GM12878 (cell line): ENCODE measurements at regions not wholly inside any gene's neighbourhood (a gene's known extent, or its start where the extent isn't known, plus 50 kb on each side); places are given as distances from the start of the nearest gene placed in this dataset.

ENCODE experiments used
- ATAC-seq: fragments of 200-7000 bp; cut with Tn5 transposase; 3 replicates; pipeline ENCODE4 v1.9.1; 2020; ENCODE audit warnings: mild to moderate bottlenecking, moderate library complexity
- BruUV-seq: library from RNA; stranded (reverse); fragments of 400-500 nt; replicated peaks from 2 replicates; lab custom pipeline; 2021; lab: Mats Ljungman, UMichigan
- CTCF ChIA-PET: fragments of 300-600 bp; sonication (Branson Sonifier 250); formaldehyde crosslinking; extraction: SDS; loops from one replicate; lab custom pipeline; 2021; ENCODE audit warnings: inconsistent platforms; lab: Yijun Ruan, JAX
- POLR2A ChIA-PET: fragments of 350-600 bp; formaldehyde crosslinking; extraction: SDS; loops from one replicate; lab custom pipeline; 2021; ENCODE audit warnings: inconsistent platforms; lab: Charles Lee
- RAD21 ChIA-PET: fragments of 300-600 bp; sonication (Branson Sonifier 250); formaldehyde crosslinking; loops from one replicate; lab custom pipeline; 2023; ENCODE audit warnings: antibody characterized with exemption; ENCODE audit not compliant: unreplicated experiment; lab: Charles Lee
- SMC1A ChIA-PET: fragments of 300-600 bp; sonication (Branson Sonifier 250); formaldehyde crosslinking; loops from one replicate; lab custom pipeline; 2023; ENCODE audit not compliant: unreplicated experiment, uncharacterized antibody; lab: Charles Lee
- DNase-seq: peaks from one replicate; pipeline ENCODE4 v3.0.0-alpha.2; 2011; ENCODE audit warnings: low read depth, low spot score
- FAIRE-seq: peaks from 3 replicates; lab custom pipeline; 2011; peaks lifted over from hg19 to GRCh38; lab: Jason Lieb, UNC
- H2AFZ ChIP-seq: 2 replicates; pipeline ENCODE4 v1.6.0; 2011; ENCODE audit warnings: low read depth, low read length, control low read depth; ENCODE audit not compliant: control insufficient read depth
- H3K27ac ChIP-seq: 2 replicates; pipeline ENCODE4 v1.5.1; 2011; ENCODE audit warnings: control low read depth; ENCODE audit not compliant: control insufficient read depth, insufficient read depth
- H3K27me3 ChIP-seq, 2 experiments: replicated peaks in 1 of 2; 2 replicates each; pipeline versions ENCODE4 v1.6.0 to v1.6.1; 2011; ENCODE audit warnings: low read length in 1 of 2; ENCODE audit not compliant: control insufficient read depth in 2 of 2, insufficient read depth in 2 of 2
- H3K36me3 ChIP-seq, 2 experiments: 2 replicates each; pipeline ENCODE4 v1.5.1; 2011; ENCODE audit warnings: low read length in 1 of 2; ENCODE audit not compliant: control insufficient read depth in 2 of 2, insufficient read depth in 2 of 2
- H3K4me1 ChIP-seq: 2 replicates; pipeline ENCODE4 v1.6.1; 2011; ENCODE audit warnings: mild to moderate bottlenecking, low read length, moderate library complexity, mixed read lengths; ENCODE audit not compliant: control insufficient read depth, insufficient read depth
- H3K4me2 ChIP-seq: 2 replicates; pipeline ENCODE4 v1.6.0; 2011; ENCODE audit warnings: control low read depth; ENCODE audit not compliant: control insufficient read depth, insufficient read depth
- H3K4me3 ChIP-seq: fragments of 200-600 bp; sonication (generic); 2 replicates; pipeline ENCODE4 v1.5.1; 2016
- H3K79me2 ChIP-seq: 2 replicates; pipeline ENCODE4 v1.6.0; 2011; ENCODE audit warnings: low read length; ENCODE audit not compliant: control insufficient read depth, insufficient read depth
- H3K9ac ChIP-seq: 2 replicates; pipeline ENCODE4 v1.8.0; 2011; ENCODE audit warnings: low read length, control low read depth, mixed read lengths; ENCODE audit not compliant: control insufficient read depth, insufficient read depth
- H3K9me3 ChIP-seq: replicated peaks from 3 replicates; pipeline ENCODE4 v1.5.1; 2011; ENCODE audit warnings: mild to moderate bottlenecking, low read length; ENCODE audit not compliant: control insufficient read depth, insufficient read depth
- H4K20me1 ChIP-seq: 2 replicates; pipeline ENCODE4 v1.6.0; 2011; ENCODE audit not compliant: control insufficient read depth, insufficient read depth
- CHD1 ChIP-seq: IDR thresholded peaks from 2 replicates; pipeline ENCODE4 v1.6.1; 2012; ENCODE audit warnings: low read depth, low read length, improper control_type of control experiment
- CREM ChIP-seq: IDR thresholded peaks from 2 replicates; pipeline ENCODE4 v1.6.1; 2014; ENCODE audit warnings: antibody characterized with exemption, low read depth
- ESRRA ChIP-seq: IDR thresholded peaks from 2 replicates; pipeline ENCODE4 v1.6.1; 2012; ENCODE audit warnings: mild to moderate bottlenecking, low read length, improper control_type of control experiment
- HDAC6 ChIP-seq: fragments of 200-600 bp; sonication (generic); IDR thresholded peaks from one replicate; pipeline ENCODE4 v1.8.0; 2017; ENCODE audit warnings: antibody characterized with exemption; ENCODE audit not compliant: unreplicated experiment
- HDGF ChIP-seq: fragments of 450-650 bp; IDR thresholded peaks from 2 replicates; pipeline ENCODE4 v1.6.1; 2016; ENCODE audit warnings: antibody characterized with exemption
- JUNB ChIP-seq: IDR thresholded peaks from 2 replicates; pipeline ENCODE4 v1.6.1; 2016; ENCODE audit warnings: antibody characterized with exemption, mild to moderate bottlenecking
- LARP7 ChIP-seq: fragments of 450-650 bp; IDR thresholded peaks from 2 replicates; pipeline ENCODE4 v1.6.1; 2017; ENCODE audit warnings: mild to moderate bottlenecking
- MEF2A ChIP-seq: IDR thresholded peaks from 2 replicates; pipeline ENCODE4 v1.6.1; 2011; ENCODE audit warnings: low read depth, mild to moderate bottlenecking, low read length, moderate library complexity; ENCODE audit not compliant: insufficient read depth
- MEF2B ChIP-seq: fragments of 450-650 bp; IDR thresholded peaks from 2 replicates; pipeline ENCODE4 v1.6.1; 2018; ENCODE audit warnings: mild to moderate bottlenecking, moderate library complexity; ENCODE audit not compliant: partially characterized antibody, poor library complexity, severe bottlenecking
- NFYB ChIP-seq: IDR thresholded peaks from 2 replicates; pipeline ENCODE4 v1.6.1; 2011; ENCODE audit warnings: low read depth, mild to moderate bottlenecking, low read length, improper control_type of control experiment, moderate library complexity; ENCODE audit not compliant: insufficient read depth
- PAX5 ChIP-seq: IDR thresholded peaks from 2 replicates; pipeline ENCODE4 v1.6.1; 2011; ENCODE audit warnings: low read depth, low read length, borderline replicate concordance
- RAD21 ChIP-seq: IDR thresholded peaks from 2 replicates; pipeline ENCODE4 v1.6.1; 2011; ENCODE audit warnings: mild to moderate bottlenecking, low read depth, low read length, moderate library complexity; ENCODE audit not compliant: insufficient read depth
- RB1 ChIP-seq: fragments of 450-650 bp; formaldehyde crosslinking; IDR thresholded peaks from 2 replicates; pipeline ENCODE4 v1.6.1; 2017; ENCODE audit warnings: mild to moderate bottlenecking, borderline replicate concordance
- SMAD1 ChIP-seq: fragments of 450-650 bp; IDR thresholded peaks from 2 replicates; pipeline ENCODE4 v1.6.1; 2018; ENCODE audit warnings: mild to moderate bottlenecking, low read depth; ENCODE audit not compliant: partially characterized antibody
- SRF ChIP-seq, 2 experiments: IDR thresholded peaks; 2 replicates each; pipeline ENCODE4 v1.6.1; 2011; ENCODE audit warnings: low read depth in 2 of 2, low read length in 2 of 2, mild to moderate bottlenecking in 1 of 2, moderate library complexity in 1 of 2
- WGBS: methylation state at CpG from one replicate; pipeline ENCODE4 v1.1.6; 2016; ENCODE audit warnings: low lambda C conversion rate; ENCODE audit not compliant: insufficient replicate concordance, insufficient coverage; ENCODE audit errors: missing lambda C conversion rate; 5-methylcytosine and 5-hydroxymethylcytosine counted together
- in situ Hi-C: fragments of 300-500 bp; cut with MboI; formaldehyde crosslinking; loops from 9 replicates; pipeline ENCODE4 v1.14.3; 2018; ENCODE audit warnings: mixed read lengths
- intact Hi-C: fragments of 100-400 bp; cut with micrococcal nuclease; formaldehyde crosslinking; loops from one replicate; pipeline ENCODE4 v1.14.2; 2022; ENCODE audit not compliant: unreplicated experiment
- TF ChIP-seq, protein P1 (sequence below): fragments of 450-650 bp; IDR thresholded peaks from 2 replicates; pipeline ENCODE4 v1.6.1; 2017; ENCODE audit warnings: low read depth, mild to moderate bottlenecking, moderate library complexity
- TF ChIP-seq, protein P2 (sequence below): fragments of 450-650 bp; IDR thresholded peaks from 2 replicates; pipeline ENCODE4 v1.6.1; 2017; ENCODE audit warnings: antibody characterized with exemption, mild to moderate bottlenecking, moderate library complexity
- TF ChIP-seq, protein P3 (sequence below): fragments of 450-650 bp; IDR thresholded peaks from 2 replicates; pipeline ENCODE4 v1.6.1; 2016; ENCODE audit warnings: mild to moderate bottlenecking

DNA sequence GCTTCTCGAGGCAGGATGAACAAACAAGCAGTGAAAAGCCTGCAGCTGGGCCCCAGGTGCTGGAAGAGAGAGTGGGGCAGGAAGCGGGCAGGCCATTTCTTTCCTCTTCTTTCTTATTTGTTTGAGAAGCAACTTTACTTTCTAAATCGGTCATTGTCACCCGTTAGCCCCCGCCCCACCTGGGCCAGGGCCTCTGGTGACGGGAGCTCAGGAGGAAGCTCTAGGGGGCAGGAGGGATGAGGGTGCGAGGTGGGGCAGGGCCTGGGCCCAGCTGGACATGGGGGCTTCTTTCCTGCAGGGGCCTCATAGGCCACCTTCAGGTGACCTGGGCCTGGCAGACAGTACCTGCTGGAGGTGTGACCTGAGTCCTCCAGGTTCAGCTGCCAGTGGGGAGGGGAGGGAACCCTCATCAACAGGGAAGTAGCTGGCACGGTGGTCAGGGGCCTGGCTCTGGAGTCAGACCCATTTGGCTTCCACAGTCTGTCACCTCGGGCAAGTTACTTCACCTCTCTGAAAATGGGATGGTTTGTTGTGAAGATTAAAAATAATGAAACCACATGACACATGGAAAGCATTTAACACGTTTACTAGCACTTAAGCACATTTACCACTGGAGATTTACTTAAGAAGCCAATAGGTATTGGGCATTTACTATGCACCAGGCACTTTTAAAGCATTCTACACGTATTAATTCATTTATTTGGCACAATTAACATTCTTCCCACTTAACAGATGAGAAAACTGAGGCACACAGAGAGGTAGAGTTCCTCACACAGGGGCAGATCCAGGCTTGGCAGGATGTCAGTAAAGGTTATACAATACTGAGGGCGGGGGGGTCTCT, 54.1 kb upstream of the ID3 start:
- no TSS peak for BruUV-seq
- SMC1A ChIA-PET: interaction anchor here (0.6 to 3.7 kb wide), 12 partner anchors 12 to 81 kb away, joined by 3 to 22 read pairs (median 6); no protein-coding TSS in a partner anchor
- H3K4me1 ChIP-seq: peaks cover 37% of the 10 kb centered on the region
- no peak overlapping the region; the same call in 1 of the 2 replicates for H3K4me3 ChIP-seq
- H3K36me3 ChIP-seq: no peaks in the 10 kb centered on the region
- H3K9me3 ChIP-seq: no peaks in the 10 kb centered on the region
- peak overlapping the region; percentile 93 for H3K4me2 ChIP-seq
- DNase-seq (no peak), FAIRE-seq (no peak), ATAC-seq (peak; percentile 63)
- H4K20me1 ChIP-seq: no peaks in the 10 kb centered on the region
- RAD21 ChIA-PET: interaction anchor here (1.1 to 3.8 kb wide), 8 partner anchors 13 to 58 kb away, joined by 3 to 16 read pairs (median 10); no protein-coding TSS in a partner anchor
- H3K27ac ChIP-seq: peak overlapping the region; percentile 80
- intact Hi-C loops (no loop called here), in situ Hi-C loops (no loop called here)
- H2AFZ ChIP-seq: peak overlapping the region; percentile 56
- CTCF ChIA-PET: interaction anchor here (0.6 to 2.4 kb wide), 13 partner anchors 11 to 65 kb away, joined by 3 to 30 read pairs (median 4); no protein-coding TSS in a partner anchor
- WGBS: 0% methylated on average over 12 of the region's 12 CpGs
- peak overlapping the region; percentile 59 for H3K9ac ChIP-seq
- POLR2A ChIA-PET: interaction anchor here (1.0 to 5.0 kb wide), 9 partner anchors 11 to 58 kb away, joined by 3 to 45 read pairs (median 9); partner anchors contain the start of gene ID3
- no peaks in the 10 kb centered on the region for H3K79me2 ChIP-seq
- no peaks in the 10 kb centered on the region for H3K27me3 ChIP-seq
- TF ChIP-seq, protein P1, sequence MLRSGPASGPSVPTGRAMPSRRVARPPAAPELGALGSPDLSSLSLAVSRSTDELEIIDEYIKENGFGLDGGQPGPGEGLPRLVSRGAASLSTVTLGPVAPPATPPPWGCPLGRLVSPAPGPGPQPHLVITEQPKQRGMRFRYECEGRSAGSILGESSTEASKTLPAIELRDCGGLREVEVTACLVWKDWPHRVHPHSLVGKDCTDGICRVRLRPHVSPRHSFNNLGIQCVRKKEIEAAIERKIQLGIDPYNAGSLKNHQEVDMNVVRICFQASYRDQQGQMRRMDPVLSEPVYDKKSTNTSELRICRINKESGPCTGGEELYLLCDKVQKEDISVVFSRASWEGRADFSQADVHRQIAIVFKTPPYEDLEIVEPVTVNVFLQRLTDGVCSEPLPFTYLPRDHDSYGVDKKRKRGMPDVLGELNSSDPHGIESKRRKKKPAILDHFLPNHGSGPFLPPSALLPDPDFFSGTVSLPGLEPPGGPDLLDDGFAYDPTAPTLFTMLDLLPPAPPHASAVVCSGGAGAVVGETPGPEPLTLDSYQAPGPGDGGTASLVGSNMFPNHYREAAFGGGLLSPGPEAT: peak; percentile 35; the same call in 1 of the 2 replicates
- TF ChIP-seq CHD1 (no peak), SMAD1 (no peak), HDAC6 (no peak), JUNB (peak; percentile 27; the same call in 1 of the 2 replicates), SRF (IDR thresholded peaks at IDR 0.05; ENCODE audit: low read depth in 2 of 2, low read length in 2 of 2) (no peak), CREM (peak; percentile 48; the same call in 1 of the 2 replicates), RB1 (no peak), RAD21 (no peak), MEF2A (no peak), HDGF (0 out of 2 replicates have a peak, but pooled peaks have one; percentile 62), ESRRA (no peak), MEF2B (no peak), LARP7 (no peak), PAX5 (no peak), NFYB (no peak)
- TF ChIP-seq, protein P2, sequence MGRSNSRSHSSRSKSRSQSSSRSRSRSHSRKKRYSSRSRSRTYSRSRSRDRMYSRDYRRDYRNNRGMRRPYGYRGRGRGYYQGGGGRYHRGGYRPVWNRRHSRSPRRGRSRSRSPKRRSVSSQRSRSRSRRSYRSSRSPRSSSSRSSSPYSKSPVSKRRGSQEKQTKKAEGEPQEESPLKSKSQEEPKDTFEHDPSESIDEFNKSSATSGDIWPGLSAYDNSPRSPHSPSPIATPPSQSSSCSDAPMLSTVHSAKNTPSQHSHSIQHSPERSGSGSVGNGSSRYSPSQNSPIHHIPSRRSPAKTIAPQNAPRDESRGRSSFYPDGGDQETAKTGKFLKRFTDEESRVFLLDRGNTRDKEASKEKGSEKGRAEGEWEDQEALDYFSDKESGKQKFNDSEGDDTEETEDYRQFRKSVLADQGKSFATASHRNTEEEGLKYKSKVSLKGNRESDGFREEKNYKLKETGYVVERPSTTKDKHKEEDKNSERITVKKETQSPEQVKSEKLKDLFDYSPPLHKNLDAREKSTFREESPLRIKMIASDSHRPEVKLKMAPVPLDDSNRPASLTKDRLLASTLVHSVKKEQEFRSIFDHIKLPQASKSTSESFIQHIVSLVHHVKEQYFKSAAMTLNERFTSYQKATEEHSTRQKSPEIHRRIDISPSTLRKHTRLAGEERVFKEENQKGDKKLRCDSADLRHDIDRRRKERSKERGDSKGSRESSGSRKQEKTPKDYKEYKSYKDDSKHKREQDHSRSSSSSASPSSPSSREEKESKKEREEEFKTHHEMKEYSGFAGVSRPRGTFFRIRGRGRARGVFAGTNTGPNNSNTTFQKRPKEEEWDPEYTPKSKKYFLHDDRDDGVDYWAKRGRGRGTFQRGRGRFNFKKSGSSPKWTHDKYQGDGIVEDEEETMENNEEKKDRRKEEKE: no peak
- TF ChIP-seq, protein P3, sequence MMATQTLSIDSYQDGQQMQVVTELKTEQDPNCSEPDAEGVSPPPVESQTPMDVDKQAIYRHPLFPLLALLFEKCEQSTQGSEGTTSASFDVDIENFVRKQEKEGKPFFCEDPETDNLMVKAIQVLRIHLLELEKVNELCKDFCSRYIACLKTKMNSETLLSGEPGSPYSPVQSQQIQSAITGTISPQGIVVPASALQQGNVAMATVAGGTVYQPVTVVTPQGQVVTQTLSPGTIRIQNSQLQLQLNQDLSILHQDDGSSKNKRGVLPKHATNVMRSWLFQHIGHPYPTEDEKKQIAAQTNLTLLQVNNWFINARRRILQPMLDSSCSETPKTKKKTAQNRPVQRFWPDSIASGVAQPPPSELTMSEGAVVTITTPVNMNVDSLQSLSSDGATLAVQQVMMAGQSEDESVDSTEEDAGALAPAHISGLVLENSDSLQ: peak; percentile 43
